ENCODE measurements at regions not wholly inside any gene's neighbourhood (a gene's known extent, or its start where the extent isn't known, plus 50 kb on each side); places are given as distances from the start of the nearest gene placed in this dataset.

- Histone ChIP-seq H3K9ac (ENCODE audit: low read length) (no peak overlapping the region), H4K20me1 (ENCODE audit: insufficient read depth) (no peaks in the 10 kb centered on the region), H3K4me1 (ENCODE audit: control insufficient read depth in 1 of 2, insufficient read depth in 2 of 2, low read length in 2 of 2) (no peaks in the 10 kb centered on the region), H3K27me3 (ENCODE audit: insufficient read depth, low read length) (no peaks in the 10 kb centered on the region), H3K4me3 (replicated peaks in 1 of 2; ENCODE audit: low read depth in 1 of 2, low read length in 2 of 2) (no peak overlapping the region), H3K27ac (ENCODE audit: low read depth, low read length) (no peak overlapping the region), H2AFZ (ENCODE audit: low read depth, low read length, poor library complexity, severe bottlenecking) (no peak overlapping the region), H3K9me3 (ENCODE audit: control insufficient read depth in 1 of 2, insufficient read depth in 1 of 2, low read depth in 1 of 2, low read length in 2 of 2) (no peaks in the 10 kb centered on the region), H3K9me2 (ENCODE audit: insufficient read depth) (no peaks in the 10 kb centered on the region), H3K36me3 (ENCODE audit: control insufficient read depth in 1 of 2, insufficient read depth in 2 of 2, low read length in 2 of 2) (no peaks in the 10 kb centered on the region), H3K4me2 (ENCODE audit: low read length) (no peak overlapping the region), H3K79me2 (ENCODE audit: insufficient read depth, low read length) (no peaks in the 10 kb centered on the region)
- ChIA-PET CTCF (no interaction called here), RAD21 (ENCODE audit: low non-redundant PET in 1 of 2, low total read pairs in 2 of 2, uncharacterized antibody in 2 of 2, unreplicated experiment in 2 of 2) (no interaction called here), POLR2A (no interaction called here)
- intact Hi-C loops (cut with micrococcal nuclease), result no loop called here
- no peak for DNase-seq (ENCODE audit: low read depth, low spot score)
- no peak for ATAC-seq
- no TSS peak for BruUV-seq (replicated peaks)
- no peak for TF ChIP-seq CTCF (IDR thresholded peaks at IDR 0.05 in 2 of 3, conservative IDR thresholded peaks at IDR 0.05 in 1 of 3; ENCODE audit: borderline replicate concordance in 1 of 3, insufficient read depth in 1 of 3, low read depth in 2 of 3, low read length in 2 of 3)
- no peak for TF ChIP-seq ZNF274 (IDR thresholded peaks at IDR 0.05; ENCODE audit: low read depth, low read length)
- TF ChIP-seq EGR1 (IDR thresholded peaks at IDR 0.05; ENCODE audit: low read depth), result no peak
- TF ChIP-seq TCF7L2 (IDR thresholded peaks at IDR 0.05; ENCODE audit: borderline replicate concordance, extremely low read depth, insufficient read depth, insufficient read length), result no peak
- no peak for TF ChIP-seq SRF (IDR thresholded peaks at IDR 0.05; ENCODE audit: low read depth)
Measured at GRCh38 chr2:67612576-67613042, 215.5 kb downstream of the ETAA1 start.

- Histone ChIP-seq H3K4me2 (ENCODE audit: low read length) (no peak overlapping the region), H3K9me2 (ENCODE audit: insufficient read depth) (no peaks in the 10 kb centered on the region), H3K9ac (ENCODE audit: low read length) (no peak overlapping the region), H3K27ac (ENCODE audit: low read depth, low read length) (no peak overlapping the region), H3K27me3 (ENCODE audit: insufficient read depth, low read length) (no peaks in the 10 kb centered on the region), H2AFZ (ENCODE audit: low read depth, low read length, poor library complexity, severe bottlenecking) (no peak overlapping the region), H3K79me2 (ENCODE audit: insufficient read depth, low read length) (no peaks in the 10 kb centered on the region), H4K20me1 (ENCODE audit: insufficient read depth) (no peaks in the 10 kb centered on the region), H3K36me3 (ENCODE audit: control insufficient read depth in 1 of 2, insufficient read depth in 2 of 2, low read length in 2 of 2) (no peaks in the 10 kb centered on the region), H3K9me3 (ENCODE audit: control insufficient read depth in 1 of 2, insufficient read depth in 1 of 2, low read depth in 1 of 2, low read length in 2 of 2) (no peaks in the 10 kb centered on the region), H3K4me1 (ENCODE audit: control insufficient read depth in 1 of 2, insufficient read depth in 2 of 2, low read length in 2 of 2) (no peaks in the 10 kb centered on the region), H3K4me3 (replicated peaks in 1 of 2; ENCODE audit: low read depth in 1 of 2, low read length in 2 of 2) (no peak overlapping the region)
- TF ChIP-seq SIN3A (IDR thresholded peaks at IDR 0.05; ENCODE audit: low read depth) (no peak), JUND (IDR thresholded peaks at IDR 0.05) (no peak), CBX3 (IDR thresholded peaks at IDR 0.05; ENCODE audit: low read depth) (no peak), RAD21 (IDR thresholded peaks at IDR 0.05; ENCODE audit: low read depth) (no peak)
- BruUV-seq (replicated peaks), result no TSS peak
- ATAC-seq (no peak), DNase-seq (ENCODE audit: low read depth, low spot score) (no peak)
- ChIA-PET POLR2A (no interaction called here), RAD21 (ENCODE audit: low non-redundant PET in 1 of 2, low total read pairs in 2 of 2, uncharacterized antibody in 2 of 2, unreplicated experiment in 2 of 2) (no interaction called here), CTCF (no interaction called here)
- intact Hi-C loops (cut with micrococcal nuclease), result no loop called here
Measured at GRCh38 chr2:67613227-67613626, 216.1 kb downstream of the ETAA1 start.

Data from HCT116 (cell line).